Effector CD4-positive, alpha-beta T cell (primary cell): ENCODE measurements at regions not wholly inside any gene's neighbourhood (a gene's known extent, or its start where the extent isn't known, plus 50 kb on each side); places are given as distances from the start of the nearest gene placed in this dataset.

Experiments
- DNase-seq: peaks from one replicate; pipeline ENCODE4 v3.0.0-alpha.2; 2020

- DNase-seq = no peak
Observed at GRCh38 chr2:224209555-224210285, 170.6 kb upstream of the SERPINE2 start.

GRCh38 chr2:224208443-224208842, 169.4 kb upstream of the SERPINE2 start:
- no peak for DNase-seq

- no peak for DNase-seq
Observed at GRCh38 chr2:224208007-224208406, 168.9 kb upstream of the SERPINE2 start.

- DNase-seq = no peak
Observed at GRCh38 chr2:224206816-224207215, 167.7 kb upstream of the SERPINE2 start.

GRCh38 chr2:224202281-224202865, 163.3 kb upstream of the SERPINE2 start:
- no peak for DNase-seq

GRCh38 chr2:224198436-224198835, 159.3 kb upstream of the SERPINE2 start:
- no peak for DNase-seq

GRCh38 chr2:224196810-224197209, 157.7 kb upstream of the SERPINE2 start:
- DNase-seq = no peak

GRCh38 chr2:224195925-224196571, 157.0 kb upstream of the SERPINE2 start:
- no peak for DNase-seq

- no peak for DNase-seq
Observed at GRCh38 chr2:224194161-224194560, 155.1 kb upstream of the SERPINE2 start.

- no peak for DNase-seq
Observed at GRCh38 chr2:224191465-224191864, 152.4 kb upstream of the SERPINE2 start.

- no peak for DNase-seq
Observed at GRCh38 chr2:224190936-224191270, 151.8 kb upstream of the SERPINE2 start.

GRCh38 chr2:224190234-224190935, 151.3 kb upstream of the SERPINE2 start:
- no peak for DNase-seq

- no peak for DNase-seq
Observed at GRCh38 chr2:224187220-224187619, 148.1 kb upstream of the SERPINE2 start.

- no peak for DNase-seq
Observed at GRCh38 chr2:224185023-224185601, 146.0 kb upstream of the SERPINE2 start.

- DNase-seq = no peak
Observed at GRCh38 chr2:224183086-224183485, 144.0 kb upstream of the SERPINE2 start.

GRCh38 chr2:224182498-224182897, 143.4 kb upstream of the SERPINE2 start:
- DNase-seq = no peak

- DNase-seq = no peak
Observed at GRCh38 chr2:224181534-224182155, 142.6 kb upstream of the SERPINE2 start.

GRCh38 chr2:224180810-224181209, 141.7 kb upstream of the SERPINE2 start:
- DNase-seq = no peak

- no peak for DNase-seq
Observed at GRCh38 chr2:224178056-224178455, 139.0 kb upstream of the SERPINE2 start.

GRCh38 chr2:224175538-224175937, 136.5 kb upstream of the SERPINE2 start:
- no peak for DNase-seq

GRCh38 chr2:224174990-224175389, 135.9 kb upstream of the SERPINE2 start:
- DNase-seq = no peak

- no peak for DNase-seq
Observed at GRCh38 chr2:224174521-224174920, 135.4 kb upstream of the SERPINE2 start.

- no peak for DNase-seq
Observed at GRCh38 chr2:224173933-224174332, 134.8 kb upstream of the SERPINE2 start.
